ENCODE measurements at regions not wholly inside any gene's neighbourhood (a gene's known extent, or its start where the extent isn't known, plus 50 kb on each side); places are given as distances from the start of the nearest gene placed in this dataset.

- no peaks in the 10 kb centered on the region for H3K27me3 ChIP-seq (ENCODE audit: low read depth)
- no peaks in the 10 kb centered on the region for H3K9me3 ChIP-seq
- TF ChIP-seq CTCF (IDR thresholded peaks at IDR 0.05), result no peak
- H3K4me1 ChIP-seq, result peaks cover 10% of the 10 kb centered on the region
- DNase-seq, result no peak
- no peak overlapping the region for H3K27ac ChIP-seq
- intact Hi-C loops (cut with DNase I), result no loop called here
- H3K36me3 ChIP-seq, result no peaks in the 10 kb centered on the region
- peak; percentile 63 to 76 for ATAC-seq
- H3K4me3 ChIP-seq, result no peak overlapping the region
Observed at GRCh38 chr3:132245552-132246142, 71.6 kb upstream of the ACP3 start.

GRCh38 chr3:132246212-132246611 lies 71.0 kb upstream of the ACP3 start:
- no peak for ATAC-seq
- intact Hi-C loops (cut with DNase I), result no loop called here
- no peak overlapping the region for H3K4me3 ChIP-seq
- no peaks in the 10 kb centered on the region for H3K9me3 ChIP-seq
- no peak for DNase-seq
- no peaks in the 10 kb centered on the region for H3K27me3 ChIP-seq (ENCODE audit: low read depth)
- H3K27ac ChIP-seq, result no peak overlapping the region
- no peak for TF ChIP-seq CTCF (IDR thresholded peaks at IDR 0.05)
- H3K4me1 ChIP-seq, result peaks cover 10% of the 10 kb centered on the region
- H3K36me3 ChIP-seq, result no peaks in the 10 kb centered on the region

- H3K4me3 ChIP-seq, result no peak overlapping the region
- no peaks in the 10 kb centered on the region for H3K36me3 ChIP-seq
- DNase-seq (no peak), ATAC-seq (peak; percentile 54 to 75)
- no peaks in the 10 kb centered on the region for H3K9me3 ChIP-seq
- no peak overlapping the region for H3K27ac ChIP-seq
- no peak for TF ChIP-seq CTCF (IDR thresholded peaks at IDR 0.05)
- intact Hi-C loops (cut with DNase I), result no loop called here
- no peaks in the 10 kb centered on the region for H3K27me3 ChIP-seq (ENCODE audit: low read depth)
- peaks cover 10% of the 10 kb centered on the region for H3K4me1 ChIP-seq
Observed at GRCh38 chr3:132247211-132247610, 70.0 kb upstream of the ACP3 start.

- Histone ChIP-seq H3K9me3 (no peaks in the 10 kb centered on the region), H3K4me1 (peaks cover 10% of the 10 kb centered on the region), H3K4me3 (no peak overlapping the region), H3K27ac (no peak overlapping the region), H3K27me3 (ENCODE audit: low read depth) (no peaks in the 10 kb centered on the region), H3K36me3 (no peaks in the 10 kb centered on the region)
- ATAC-seq, result no peak
- no peak for DNase-seq
- no peak for TF ChIP-seq CTCF (IDR thresholded peaks at IDR 0.05)
- intact Hi-C loops (cut with DNase I), result no loop called here
Observed at GRCh38 chr3:132248490-132248889, 68.7 kb upstream of the ACP3 start.

GRCh38 chr3:132253262-132253878 lies 63.8 kb upstream of the ACP3 start:
- H3K4me3 ChIP-seq, result no peak overlapping the region
- intact Hi-C loops (cut with DNase I), result loop anchor here (5.0 kb wide), 1 partner anchor 89 kb away; no protein-coding TSS in a partner anchor
- DNase-seq (no peak), ATAC-seq (peak; percentile 63 to 76)
- H3K4me1 ChIP-seq, result no peaks in the 10 kb centered on the region
- peak; percentile 73 for TF ChIP-seq CTCF (IDR thresholded peaks at IDR 0.05)
- H3K36me3 ChIP-seq, result no peaks in the 10 kb centered on the region
- no peaks in the 10 kb centered on the region for H3K9me3 ChIP-seq
- no peak overlapping the region for H3K27ac ChIP-seq
- no peaks in the 10 kb centered on the region for H3K27me3 ChIP-seq (ENCODE audit: low read depth)
